WERI-Rb-1 (cell line): ENCODE measurements at regions not wholly inside any gene's neighbourhood (a gene's known extent, or its start where the extent isn't known, plus 50 kb on each side); places are given as distances from the start of the nearest gene placed in this dataset.

Source experiments
- DNase-seq: peaks from one replicate; pipeline ENCODE4 v3.0.0-alpha.2; 2020
- H3K27ac ChIP-seq: fragments of 250-450 bp; sonication (Bioruptor Pico); 2 replicates; pipeline ENCODE4 v1.5.1; 2020; ENCODE audit warnings: mild to moderate bottlenecking, moderate library complexity
- H3K27me3 ChIP-seq: fragments of 250-450 bp; sonication (Bioruptor Pico); 2 replicates; pipeline ENCODE4 v1.5.1; 2021; ENCODE audit warnings: mild to moderate bottlenecking, low read depth, moderate library complexity; ENCODE audit not compliant: insufficient read depth, severe bottlenecking
- H3K36me3 ChIP-seq: fragments of 250-450 bp; sonication (Bioruptor Pico); 2 replicates; pipeline ENCODE4 v1.5.1; 2020; ENCODE audit warnings: mild to moderate bottlenecking, moderate library complexity
- H3K4me3 ChIP-seq: 2 replicates; pipeline ENCODE4 v1.5.1; 2011; ENCODE audit warnings: low read depth, mild to moderate bottlenecking, control low read depth, low read length
- H3K9me3 ChIP-seq: fragments of 250-450 bp; sonication (Bioruptor Pico); 2 replicates; pipeline ENCODE4 v1.5.1; 2021; ENCODE audit warnings: mild to moderate bottlenecking, moderate library complexity; ENCODE audit not compliant: severe bottlenecking
- TF ChIP-seq, protein P1 (sequence below): IDR thresholded peaks from 2 replicates; pipeline ENCODE4 v1.5.1; 2011; ENCODE audit warnings: low read depth, mild to moderate bottlenecking, control low read depth, inconsistent platforms, low read length

DNA sequence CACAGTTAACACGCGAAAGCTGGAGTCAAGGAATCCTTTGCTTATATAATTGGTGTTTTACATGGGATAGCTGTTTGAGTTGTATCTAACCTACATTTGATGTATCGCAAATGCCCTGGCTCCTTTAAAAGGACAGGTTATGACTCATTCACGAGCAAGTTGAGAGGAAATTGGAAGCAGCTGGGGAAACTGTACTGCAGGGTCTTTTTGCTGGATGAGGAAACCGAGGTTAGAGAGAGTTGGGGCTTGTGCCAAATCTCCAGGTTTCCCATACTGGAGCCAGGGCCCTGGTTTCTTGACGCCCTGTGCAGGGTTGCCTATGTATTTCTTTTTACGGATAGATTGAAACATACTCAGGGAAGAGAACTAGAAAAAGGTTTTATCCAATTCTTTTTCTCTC, 60.0 kb upstream of the SPTBN1 start:
- TF ChIP-seq, protein P1, sequence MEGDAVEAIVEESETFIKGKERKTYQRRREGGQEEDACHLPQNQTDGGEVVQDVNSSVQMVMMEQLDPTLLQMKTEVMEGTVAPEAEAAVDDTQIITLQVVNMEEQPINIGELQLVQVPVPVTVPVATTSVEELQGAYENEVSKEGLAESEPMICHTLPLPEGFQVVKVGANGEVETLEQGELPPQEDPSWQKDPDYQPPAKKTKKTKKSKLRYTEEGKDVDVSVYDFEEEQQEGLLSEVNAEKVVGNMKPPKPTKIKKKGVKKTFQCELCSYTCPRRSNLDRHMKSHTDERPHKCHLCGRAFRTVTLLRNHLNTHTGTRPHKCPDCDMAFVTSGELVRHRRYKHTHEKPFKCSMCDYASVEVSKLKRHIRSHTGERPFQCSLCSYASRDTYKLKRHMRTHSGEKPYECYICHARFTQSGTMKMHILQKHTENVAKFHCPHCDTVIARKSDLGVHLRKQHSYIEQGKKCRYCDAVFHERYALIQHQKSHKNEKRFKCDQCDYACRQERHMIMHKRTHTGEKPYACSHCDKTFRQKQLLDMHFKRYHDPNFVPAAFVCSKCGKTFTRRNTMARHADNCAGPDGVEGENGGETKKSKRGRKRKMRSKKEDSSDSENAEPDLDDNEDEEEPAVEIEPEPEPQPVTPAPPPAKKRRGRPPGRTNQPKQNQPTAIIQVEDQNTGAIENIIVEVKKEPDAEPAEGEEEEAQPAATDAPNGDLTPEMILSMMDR = no peak
- no peak overlapping the region for H3K4me3 ChIP-seq
- no peaks in the 10 kb centered on the region for H3K36me3 ChIP-seq
- no peak for DNase-seq
- H3K9me3 ChIP-seq = no peaks in the 10 kb centered on the region
- H3K27me3 ChIP-seq = no peaks in the 10 kb centered on the region
- H3K27ac ChIP-seq = no peak overlapping the region

DNA sequence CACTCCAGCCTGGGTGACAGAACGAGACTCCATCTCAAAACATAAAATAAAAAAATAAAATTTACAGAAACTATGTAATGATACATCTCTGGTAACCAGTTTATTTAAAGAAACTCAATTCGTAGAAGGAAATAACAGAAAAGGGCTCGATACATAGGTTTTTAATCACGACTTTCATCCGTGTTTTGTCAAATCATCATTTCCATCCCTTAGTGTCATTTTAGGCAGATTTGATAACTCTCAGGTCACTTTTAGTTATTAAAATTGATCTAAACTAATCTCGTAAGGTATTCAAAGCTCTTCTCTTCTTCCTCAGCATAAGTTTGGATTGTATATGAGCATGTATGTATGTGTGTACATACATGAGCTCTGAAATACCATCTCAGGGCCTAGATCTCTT, 59.3 kb upstream of the SPTBN1 start:
- Histone ChIP-seq H3K36me3 (no peaks in the 10 kb centered on the region), H3K27ac (no peak overlapping the region), H3K27me3 (no peaks in the 10 kb centered on the region), H3K9me3 (no peaks in the 10 kb centered on the region), H3K4me3 (no peak overlapping the region)
- TF ChIP-seq, protein P1 = no peak
- no peak for DNase-seq

DNA sequence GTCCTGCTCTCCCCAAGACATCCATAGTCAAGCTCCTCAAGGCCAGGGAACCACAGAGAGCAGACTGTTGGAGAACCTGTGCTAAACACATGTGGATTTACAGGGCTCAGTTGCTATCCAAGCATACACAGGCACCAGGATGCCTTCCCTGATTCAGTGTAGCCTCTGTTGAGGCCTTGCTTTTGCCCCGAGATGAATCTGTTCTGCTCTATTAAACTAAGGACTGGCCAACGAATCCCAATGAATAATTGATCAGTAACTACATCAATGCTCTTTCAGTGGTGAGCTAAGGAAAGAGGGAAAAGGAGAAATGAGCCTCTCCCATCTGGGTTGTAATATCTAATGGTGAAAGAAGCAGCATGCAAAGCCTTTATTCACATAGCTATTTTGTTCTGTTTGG, 58.7 kb upstream of the SPTBN1 start:
- Histone ChIP-seq H3K4me3 (no peak overlapping the region), H3K27ac (no peak overlapping the region), H3K36me3 (no peaks in the 10 kb centered on the region), H3K9me3 (no peaks in the 10 kb centered on the region), H3K27me3 (no peaks in the 10 kb centered on the region)
- TF ChIP-seq, protein P1 = no peak
- no peak for DNase-seq

DNA sequence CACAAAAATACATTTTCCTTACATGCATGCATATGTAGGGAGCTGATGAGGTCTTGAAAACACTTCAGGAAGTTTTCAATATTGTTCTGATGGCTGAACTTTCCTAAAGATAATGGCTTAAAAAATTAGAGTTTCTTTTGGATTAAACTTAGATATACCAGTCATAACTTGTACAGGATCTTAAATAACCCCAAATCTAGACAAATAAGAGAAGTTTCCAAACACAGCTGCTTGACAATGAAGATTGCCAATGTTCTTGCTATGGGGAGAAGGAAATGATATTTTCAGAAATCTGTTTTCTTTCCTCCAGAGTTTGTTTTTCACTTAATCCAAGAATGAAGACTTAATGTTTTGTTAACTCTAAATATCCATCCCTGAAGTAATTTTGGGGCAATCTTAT, 54.6 kb upstream of the SPTBN1 start:
- H3K4me3 ChIP-seq = no peak overlapping the region
- H3K27ac ChIP-seq = no peak overlapping the region
- DNase-seq = no peak
- no peaks in the 10 kb centered on the region for H3K9me3 ChIP-seq
- TF ChIP-seq, protein P1 = no peak
- H3K36me3 ChIP-seq = no peaks in the 10 kb centered on the region
- no peaks in the 10 kb centered on the region for H3K27me3 ChIP-seq

DNA sequence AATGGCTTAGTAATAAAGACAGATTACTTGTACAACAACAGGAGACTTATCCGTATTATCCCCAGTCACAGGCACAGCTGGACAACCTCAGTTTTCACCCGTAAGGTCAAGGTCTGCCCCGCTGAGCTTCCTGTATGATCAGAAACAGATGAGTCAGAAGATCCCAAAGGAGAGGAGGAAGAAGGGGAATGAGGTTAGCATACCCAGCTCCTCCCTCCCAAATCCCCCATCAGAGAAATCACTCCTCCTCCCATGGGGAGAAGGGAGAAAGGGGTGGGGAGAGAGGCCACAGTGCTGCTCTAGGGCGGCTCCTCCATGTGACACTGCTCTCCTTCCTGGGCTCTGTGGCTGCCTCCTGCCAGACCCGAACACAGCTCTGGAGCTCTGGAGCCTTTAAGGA, 53.8 kb upstream of the SPTBN1 start:
- no peaks in the 10 kb centered on the region for H3K9me3 ChIP-seq
- no peak overlapping the region for H3K4me3 ChIP-seq
- H3K27ac ChIP-seq = no peak overlapping the region
- H3K36me3 ChIP-seq = no peaks in the 10 kb centered on the region
- peak; percentile 45 for DNase-seq
- no peaks in the 10 kb centered on the region for H3K27me3 ChIP-seq
- TF ChIP-seq, protein P1 = no peak

DNA sequence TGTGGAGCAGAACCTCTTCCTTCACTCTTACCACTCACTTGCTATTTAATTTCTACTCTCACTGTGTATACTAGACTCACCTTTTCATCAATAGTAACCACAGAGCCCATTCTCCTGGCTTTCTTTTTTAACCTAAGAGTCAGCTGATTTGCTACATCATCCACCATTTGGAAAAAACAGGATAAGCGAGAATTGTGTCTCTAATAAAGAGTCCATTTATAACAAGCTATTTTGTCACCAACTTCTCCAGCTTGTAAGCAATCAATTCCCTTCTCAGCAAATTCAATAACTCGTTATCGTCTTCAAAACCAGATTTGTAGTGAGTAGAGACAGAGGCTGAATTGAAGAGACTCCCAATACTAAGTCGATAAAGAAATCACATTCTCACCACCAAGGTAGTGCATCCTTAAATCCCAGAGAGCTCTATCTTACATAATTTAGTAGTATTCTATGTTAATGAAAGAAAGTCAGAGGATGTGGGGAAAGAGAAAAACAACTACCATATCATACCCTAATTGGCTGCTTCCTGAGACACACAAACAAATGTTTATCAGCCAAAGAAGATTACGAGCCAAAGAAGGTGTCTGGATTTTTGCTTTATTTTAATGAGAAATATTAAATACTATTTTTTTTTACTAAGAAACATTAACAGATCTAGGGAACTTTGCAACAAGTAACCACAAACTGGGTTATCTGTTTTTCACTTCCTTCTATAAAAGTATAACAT, 52.5 kb upstream of the SPTBN1 start:
- no peak for DNase-seq
- no peak overlapping the region for H3K4me3 ChIP-seq
- H3K27ac ChIP-seq = no peak overlapping the region
- TF ChIP-seq, protein P1 = no peak
- no peaks in the 10 kb centered on the region for H3K9me3 ChIP-seq
- no peaks in the 10 kb centered on the region for H3K36me3 ChIP-seq
- no peaks in the 10 kb centered on the region for H3K27me3 ChIP-seq
